H1 (cell line): ENCODE measurements at regions not wholly inside any gene's neighbourhood (a gene's known extent, or its start where the extent isn't known, plus 50 kb on each side); places are given as distances from the start of the nearest gene placed in this dataset.
A peak's percentile ranks its signal among the peaks of the same experiment; 100 is the strongest.

Experiments
- CTCF ChIA-PET: fragments of 300-600 bp; sonication (Branson Sonifier 250); formaldehyde crosslinking; loops from one replicate; lab custom pipeline; 2021; ENCODE audit not compliant: partially characterized antibody; lab: Charles Lee
- POLR2A ChIA-PET: fragments of 300-600 bp; sonication (Branson Sonifier 250); formaldehyde crosslinking; loops from one replicate; lab custom pipeline; 2021; ENCODE audit warnings: inconsistent platforms; ENCODE audit not compliant: partially characterized antibody; lab: Charles Lee
- DNase-seq, 2 experiments: peaks; one replicate each; pipeline versions ENCODE4 v3.0.0 to v3.0.0-alpha.2; 2010 to 2022; ENCODE audit warnings: low spot score in 2 of 2, low read depth in 1 of 2, mixed read lengths in 1 of 2
- FAIRE-seq: peaks from 2 replicates; lab custom pipeline; 2011; peaks lifted over from hg19 to GRCh38; lab: Jason Lieb, UNC
- H2AFZ ChIP-seq: 2 replicates; pipeline ENCODE4 v1.8.1; 2012; ENCODE audit warnings: low read length, inconsistent platforms
- H2AK5ac ChIP-seq: 2 replicates; pipeline ENCODE4 v1.6.1; 2013; ENCODE audit warnings: low read depth, low read length
- H2BK120ac ChIP-seq: replicated peaks from 2 replicates; pipeline ENCODE3; 2013; ENCODE audit warnings: low read depth, low read length, inconsistent platforms
- H2BK12ac ChIP-seq: 2 replicates; pipeline ENCODE4 v1.6.1; 2013; ENCODE audit warnings: low read depth, low read length
- H2BK15ac ChIP-seq: 2 replicates; pipeline ENCODE4 v1.6.1; 2013; ENCODE audit warnings: low read length
- H2BK20ac ChIP-seq: 2 replicates; pipeline ENCODE4 v1.6.1; 2013; ENCODE audit warnings: low read length
- H2BK5ac ChIP-seq: 2 replicates; pipeline ENCODE4 v1.6.1; 2013; ENCODE audit warnings: low read depth, low read length
- H3K14ac ChIP-seq: 2 replicates; pipeline ENCODE4 v1.6.1; 2013; ENCODE audit warnings: inconsistent platforms; ENCODE audit not compliant: insufficient read length
- H3K18ac ChIP-seq: 2 replicates; pipeline ENCODE4 v1.6.1; 2013; ENCODE audit warnings: low read length; ENCODE audit errors: extremely low read depth
- H3K23ac ChIP-seq: 2 replicates; pipeline ENCODE4 v1.6.1; 2013; ENCODE audit warnings: inconsistent platforms; ENCODE audit not compliant: insufficient read length
- H3K23me2 ChIP-seq: 2 replicates; pipeline ENCODE4 v1.6.1; 2013; ENCODE audit warnings: low read depth, low read length
- H3K27ac ChIP-seq: 2 replicates; pipeline ENCODE4 v1.6.1; 2011; ENCODE audit warnings: low read depth, low read length, inconsistent platforms
- H3K27me3 ChIP-seq, 4 experiments: replicated peaks in 1 of 4; 1 replicate in 1 of 4; 2 replicates in 3 of 4; pipeline versions ENCODE4 v1.6.1 to v1.8.1; 2011 to 2013; ENCODE audit warnings: low read length in 3 of 4, mild to moderate bottlenecking in 3 of 4, inconsistent platforms in 2 of 4, mixed read lengths in 2 of 4, moderate library complexity in 1 of 4; ENCODE audit not compliant: control insufficient read depth in 3 of 4, insufficient read depth in 3 of 4; ENCODE audit errors: extremely low read depth in 1 of 4
- H3K36me3 ChIP-seq, 4 experiments: 2 replicates each; pipeline versions ENCODE4 v1.6.1 to v1.8.1; 2011 to 2013; ENCODE audit warnings: mild to moderate bottlenecking in 4 of 4, low read length in 3 of 4, moderate library complexity in 2 of 4, control low read depth in 1 of 4, inconsistent platforms in 1 of 4; ENCODE audit not compliant: insufficient read depth in 4 of 4, control insufficient read depth in 2 of 4
- H3K4ac ChIP-seq: replicated peaks from 2 replicates; pipeline ENCODE3; 2013; ENCODE audit warnings: low read length, low read depth, mixed read lengths, inconsistent platforms; ENCODE audit not compliant: insufficient read length
- H3K4me1 ChIP-seq, 4 experiments: replicated peaks in 1 of 4; 1 replicate in 1 of 4; 2 replicates in 3 of 4; pipeline versions ENCODE4 v1.6.1 to v1.8.1; 2011 to 2013; ENCODE audit warnings: low read length in 3 of 4, inconsistent platforms in 2 of 4, mixed read lengths in 1 of 4; ENCODE audit not compliant: insufficient read depth in 4 of 4, control insufficient read depth in 3 of 4
- H3K4me2 ChIP-seq, 2 experiments: 2 replicates each; pipeline versions ENCODE4 v1.6.1 to v1.8.1; 2011 to 2013; ENCODE audit warnings: low read depth in 2 of 2, low read length in 2 of 2, control low read depth in 1 of 2, inconsistent platforms in 1 of 2, mild to moderate bottlenecking in 1 of 2; ENCODE audit not compliant: insufficient read depth in 1 of 2
- H3K4me3 ChIP-seq, 4 experiments: fragments of 200-600, 300-600 bp in 1 of 4; sonication (generic), shearing (Covaris generic), sonication (Bioruptor Twin) in 1 of 4; 2 replicates each; pipeline versions ENCODE4 v1.5.1 to v1.8.1; 2011 to 2016; ENCODE audit warnings: low read length in 4 of 4, low read depth in 3 of 4, control low read depth in 2 of 4, inconsistent platforms in 2 of 4, mild to moderate bottlenecking in 2 of 4, mixed read lengths in 1 of 4, moderate library complexity in 1 of 4; ENCODE audit not compliant: insufficient read depth in 2 of 4; ENCODE audit errors: extremely low read depth in 1 of 4
- H3K56ac ChIP-seq: replicated peaks from 2 replicates; pipeline ENCODE3; 2013; ENCODE audit warnings: low read depth, mild to moderate bottlenecking, mixed read lengths, low read length, inconsistent platforms; ENCODE audit not compliant: insufficient read length
- H3K79me1 ChIP-seq: 2 replicates; pipeline ENCODE4 v1.6.1; 2013; ENCODE audit warnings: low read depth, low read length, control low read depth
- H3K79me2 ChIP-seq, 2 experiments: 2 replicates each; pipeline versions ENCODE4 v1.6.1 to v1.8.1; 2012 to 2013; ENCODE audit warnings: low read length in 2 of 2, mild to moderate bottlenecking in 2 of 2, inconsistent platforms in 1 of 2; ENCODE audit not compliant: insufficient read depth in 2 of 2, control insufficient read depth in 1 of 2
- H3K9ac ChIP-seq, 4 experiments: replicated peaks in 1 of 4; 1 replicate in 1 of 4; 2 replicates in 3 of 4; pipeline versions ENCODE4 v1.6.1 to v1.8.1; 2011 to 2013; ENCODE audit warnings: low read depth in 3 of 4, low read length in 3 of 4, control low read depth in 2 of 4, mild to moderate bottlenecking in 2 of 4, moderate library complexity in 2 of 4, inconsistent platforms in 1 of 4; ENCODE audit errors: extremely low read depth in 1 of 4
- H3K9me3 ChIP-seq, 2 experiments: 2 replicates each; pipeline versions ENCODE4 v1.6.1 to v1.8.1; 2012 to 2013; ENCODE audit warnings: mild to moderate bottlenecking in 2 of 2, moderate library complexity in 2 of 2, control low read depth in 1 of 2, inconsistent platforms in 1 of 2, low read depth in 1 of 2, low read length in 1 of 2, mixed read lengths in 1 of 2; ENCODE audit not compliant: insufficient read depth in 2 of 2
- H4K20me1 ChIP-seq, 2 experiments: replicated peaks in 1 of 2; 2 replicates each; pipeline versions ENCODE3 to v1.8.1; 2011 to 2013; ENCODE audit warnings: inconsistent platforms in 2 of 2, low read length in 2 of 2, mild to moderate bottlenecking in 1 of 2; ENCODE audit not compliant: insufficient read depth in 2 of 2, control insufficient read depth in 1 of 2
- H4K5ac ChIP-seq: 2 replicates; pipeline ENCODE4 v1.6.1; 2013; ENCODE audit warnings: low read length, low read depth, mixed read lengths, inconsistent platforms; ENCODE audit not compliant: insufficient read length
- H4K8ac ChIP-seq: 2 replicates; pipeline ENCODE4 v1.8.0; 2013; ENCODE audit warnings: mild to moderate bottlenecking, moderate library complexity, low read length, inconsistent platforms; ENCODE audit not compliant: insufficient read depth; ENCODE audit errors: extremely low read depth
- H4K91ac ChIP-seq: replicated peaks from 2 replicates; pipeline ENCODE3; 2013; ENCODE audit warnings: low read length, mixed read lengths, inconsistent platforms; ENCODE audit not compliant: insufficient read length
- BRCA1 ChIP-seq: IDR thresholded peaks from 2 replicates; pipeline ENCODE4 v1.6.1; 2012; ENCODE audit warnings: low read depth, low read length, improper control_type of control experiment
- CBX5 ChIP-seq: fragments of 300-800, 300-1000 bp; sonication (generic); IDR thresholded peaks from 2 replicates; pipeline ENCODE4 v1.7.1; 2016; ENCODE audit warnings: antibody characterized with exemption, low read length, low read depth
- CBX8 ChIP-seq: fragments of 300-800, 300-1000 bp; sonication (generic); IDR thresholded peaks from 2 replicates; pipeline ENCODE4 v1.7.1; 2016; ENCODE audit warnings: low read depth, low read length, borderline replicate concordance
- CTBP2 ChIP-seq: IDR thresholded peaks from 2 replicates; pipeline ENCODE4 v1.7.0; 2011; ENCODE audit warnings: borderline replicate concordance, mild to moderate bottlenecking, moderate library complexity, mixed read lengths, low read length; ENCODE audit not compliant: insufficient read depth, insufficient read length
- HDAC2 ChIP-seq, 2 experiments: fragments of 300-600 bp in 1 of 2; sonication (generic) in 1 of 2; IDR thresholded peaks; 2 replicates each; pipeline ENCODE4 v1.6.1; 2011 to 2012; ENCODE audit warnings: low read depth in 2 of 2, low read length in 2 of 2, mild to moderate bottlenecking in 2 of 2, moderate library complexity in 2 of 2, borderline replicate concordance in 1 of 2, inconsistent platforms in 1 of 2
- PHF8 ChIP-seq: fragments of 200-600 bp; sonication (generic); conservative IDR thresholded peaks from 2 replicates; pipeline ENCODE4 v1.7.1; 2012; ENCODE audit warnings: low read depth, mild to moderate bottlenecking, inconsistent platforms, low read length, moderate library complexity
- RFX5 ChIP-seq: IDR thresholded peaks from 2 replicates; pipeline ENCODE4 v1.6.1; 2011; ENCODE audit warnings: low read depth, low read length, improper control_type of control experiment, borderline replicate concordance
- SUZ12 ChIP-seq: fragments of 200-600 bp; sonication (generic); IDR thresholded peaks from 2 replicates; pipeline ENCODE4 v1.6.1; 2012; ENCODE audit warnings: mild to moderate bottlenecking, inconsistent platforms, low read length, moderate library complexity, mixed read lengths
- TAF7 ChIP-seq: optimal IDR thresholded peaks from 2 replicates; pipeline ENCODE3; 2011; ENCODE audit warnings: low read depth, mild to moderate bottlenecking, inconsistent platforms, low read length, moderate library complexity, borderline replicate concordance
- WGBS, 2 experiments: shearing (Covaris generic) in 1 of 2; methylation state at CpG; one replicate each; pipeline versions ENCODE4 v1.1.6 to v1.1.7; 2013 to 2015; ENCODE audit warnings: low lambda C conversion rate in 2 of 2, mixed read lengths in 2 of 2, inconsistent platforms in 1 of 2, low coverage in 1 of 2, missing lambda C conversion rate in 1 of 2; ENCODE audit not compliant: insufficient replicate concordance in 2 of 2, insufficient coverage in 1 of 2, insufficient read length in 1 of 2; ENCODE audit errors: extremely low coverage in 1 of 2, missing lambda C conversion rate in 1 of 2; 5-methylcytosine and 5-hydroxymethylcytosine counted together
- TF ChIP-seq, protein P1 (sequence below): IDR thresholded peaks from 2 replicates; pipeline ENCODE4 v1.6.1; 2011; ENCODE audit warnings: low read depth, mild to moderate bottlenecking, low read length; ENCODE audit not compliant: insufficient read depth
- TF ChIP-seq, protein P2 (sequence below): IDR thresholded peaks from 2 replicates; pipeline ENCODE4 v1.6.1; 2011; ENCODE audit warnings: low read length, improper control_type of control experiment

DNA sequence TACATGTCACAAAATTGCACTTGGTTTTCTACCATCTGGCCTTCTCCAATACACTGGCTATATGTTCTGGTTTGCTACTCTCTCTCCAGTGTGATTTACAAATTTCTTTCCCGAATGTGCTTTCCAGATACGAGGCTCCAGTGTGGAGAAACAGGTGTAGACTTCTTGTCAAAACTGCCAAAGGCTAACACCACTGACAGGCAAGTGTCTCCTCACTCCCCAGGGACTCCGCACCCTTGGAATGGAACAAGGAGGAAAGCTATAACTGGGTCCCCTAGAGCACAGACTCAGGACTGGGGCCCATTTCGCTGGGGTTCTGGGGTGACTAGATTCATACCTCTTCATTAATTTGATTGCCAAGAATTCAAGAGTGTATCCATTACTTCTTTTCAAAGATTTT is 161.8 kb downstream of the FOXO1 start:
- H3K4me3 ChIP-seq: no peak overlapping the region

More for the DNA sequence above, 161.8 kb downstream of the FOXO1 start:
- H3K27ac ChIP-seq: no peak overlapping the region
- H3K56ac ChIP-seq: no peak overlapping the region
- FAIRE-seq: no peak
- no peaks in the 10 kb centered on the region for H3K79me1 ChIP-seq
- no peaks in the 10 kb centered on the region; a peak in 2 of 7 replicates for H3K4me1 ChIP-seq
- H4K8ac ChIP-seq: no peak overlapping the region
- no peak overlapping the region for H4K5ac ChIP-seq
- DNase-seq: peak in 1 of 2 experiments; percentile 24
- no peak overlapping the region for H2BK5ac ChIP-seq
- H3K4ac ChIP-seq: no peak overlapping the region
- no peaks in the 10 kb centered on the region for H3K9me3 ChIP-seq
- no peaks in the 10 kb centered on the region for H3K27me3 ChIP-seq
- ChIA-PET POLR2A (no interaction called here), CTCF (interaction anchor here (1.1 kb wide), 2 partner anchors 15 to 333 kb away, joined by 3 read pairs; no protein-coding TSS in a partner anchor)
- no peak overlapping the region for H2AK5ac ChIP-seq
- H2BK20ac ChIP-seq: no peak overlapping the region
- TF ChIP-seq CTBP2 (no peak), RFX5 (no peak), TAF7 (no peak), CBX5 (no peak), SUZ12 (no peak), HDAC2 (IDR thresholded peaks at IDR 0.05; ENCODE audit: borderline replicate concordance in 1 of 2, low read depth in 2 of 2, low read length in 2 of 2) (no peak), BRCA1 (no peak), PHF8 (no peak), CBX8 (no peak)
- TF ChIP-seq, protein P1, sequence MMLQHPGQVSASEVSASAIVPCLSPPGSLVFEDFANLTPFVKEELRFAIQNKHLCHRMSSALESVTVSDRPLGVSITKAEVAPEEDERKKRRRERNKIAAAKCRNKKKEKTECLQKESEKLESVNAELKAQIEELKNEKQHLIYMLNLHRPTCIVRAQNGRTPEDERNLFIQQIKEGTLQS: no peak
- TF ChIP-seq, protein P2, sequence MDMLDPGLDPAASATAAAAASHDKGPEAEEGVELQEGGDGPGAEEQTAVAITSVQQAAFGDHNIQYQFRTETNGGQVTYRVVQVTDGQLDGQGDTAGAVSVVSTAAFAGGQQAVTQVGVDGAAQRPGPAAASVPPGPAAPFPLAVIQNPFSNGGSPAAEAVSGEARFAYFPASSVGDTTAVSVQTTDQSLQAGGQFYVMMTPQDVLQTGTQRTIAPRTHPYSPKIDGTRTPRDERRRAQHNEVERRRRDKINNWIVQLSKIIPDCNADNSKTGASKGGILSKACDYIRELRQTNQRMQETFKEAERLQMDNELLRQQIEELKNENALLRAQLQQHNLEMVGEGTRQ: no peak
- H3K4me2 ChIP-seq: no peak overlapping the region
- no peaks in the 10 kb centered on the region for H3K79me2 ChIP-seq
- no peak overlapping the region for H3K14ac ChIP-seq
- H4K91ac ChIP-seq: no peak overlapping the region
- no peak overlapping the region for H3K23ac ChIP-seq
- no peak overlapping the region for H3K18ac ChIP-seq
- H3K36me3 ChIP-seq: no peaks in the 10 kb centered on the region
- no peak overlapping the region for H3K9ac ChIP-seq
- 90% methylated on average over 4 of the region's 4 CpGs; no CpG with 5 or more reads in 1 of the 2 experiments for WGBS, 2 experiments
- no peak overlapping the region for H2BK15ac ChIP-seq
- peaks cover 2% of the 10 kb centered on the region for H3K23me2 ChIP-seq
- no peak overlapping the region for H2AFZ ChIP-seq
- no peak overlapping the region for H2BK120ac ChIP-seq
- H2BK12ac ChIP-seq: no peak overlapping the region
- no peaks in the 10 kb centered on the region for H4K20me1 ChIP-seq
